ENCODE measurements at regions not wholly inside any gene's neighbourhood (a gene's known extent, or its start where the extent isn't known, plus 50 kb on each side); places are given as distances from the start of the nearest gene placed in this dataset.

GRCh38 chr13:102944821-102945220 lies 99.0 kb downstream of the ERCC5 start:
- ATAC-seq: no peak
- intact Hi-C loops (cut with DNase I): loop anchor here in 1 of 2 donors (10.0 kb wide), 1 partner anchor 190 kb away; no protein-coding TSS in a partner anchor
- no peak for DNase-seq

GRCh38 chr13:102940770-102941169 lies 94.9 kb downstream of the ERCC5 start:
- intact Hi-C loops (cut with DNase I): loop anchor here in 1 of 2 donors (10.0 kb wide), 1 partner anchor 194 kb away; no protein-coding TSS in a partner anchor
- DNase-seq (no peak), ATAC-seq (no peak)

- ATAC-seq: no peak
- intact Hi-C loops (cut with DNase I): loop anchor here in 1 of 2 donors (10.0 kb wide), 1 partner anchor 195 kb away; no protein-coding TSS in a partner anchor
- no peak for DNase-seq
Observed at GRCh38 chr13:102940143-102940542, 94.3 kb downstream of the ERCC5 start.

GRCh38 chr13:102935896-102936321 lies 90.1 kb downstream of the ERCC5 start:
- ATAC-seq (no peak), DNase-seq (no peak)
- intact Hi-C loops (cut with DNase I): no loop called here

- no peak for DNase-seq
- no peak for ATAC-seq
- intact Hi-C loops (cut with DNase I): no loop called here
Observed at GRCh38 chr13:102933523-102933922, 87.7 kb downstream of the ERCC5 start.

- DNase-seq: no peak
- intact Hi-C loops (cut with DNase I): no loop called here
- ATAC-seq: no peak
Observed at GRCh38 chr13:102933122-102933521, 87.3 kb downstream of the ERCC5 start.

- ATAC-seq (no peak), DNase-seq (no peak)
- intact Hi-C loops (cut with DNase I): no loop called here
Observed at GRCh38 chr13:102932331-102932730, 86.5 kb downstream of the ERCC5 start.

GRCh38 chr13:102930566-102930965 lies 84.7 kb downstream of the ERCC5 start:
- DNase-seq (no peak), ATAC-seq (no peak)
- intact Hi-C loops (cut with DNase I): no loop called here

- no peak for ATAC-seq
- no peak for DNase-seq
- intact Hi-C loops (cut with DNase I): no loop called here
Observed at GRCh38 chr13:102928941-102929675, 83.3 kb downstream of the ERCC5 start.
